Liver (tissue), 8 donors: ENCODE measurements at regions not wholly inside any gene's neighbourhood (a gene's known extent, or its start where the extent isn't known, plus 50 kb on each side); places are given as distances from the start of the nearest gene placed in this dataset.
A peak's percentile ranks its signal among the peaks of the same experiment; 100 is the strongest.

ENCODE experiments used
- DNase-seq: peaks from one replicate; pipeline ENCODE4 v3.0.0-alpha.2; 2017; ENCODE audit warnings: low spot score
- H3K27ac ChIP-seq, 2 donors: one replicate each; pipeline ENCODE4 v1.7.0; 2013; ENCODE audit warnings: inconsistent platforms in 2 of 2, low read length in 2 of 2, control low read depth in 1 of 2, low read depth in 1 of 2, mild to moderate bottlenecking in 1 of 2
- H3K27me3 ChIP-seq, 4 donors: one replicate each; pipeline versions ENCODE4 v1.6.1 to v1.7.0; 2013; ENCODE audit warnings: low read length in 3 of 4, inconsistent platforms in 1 of 4, mild to moderate bottlenecking in 1 of 4, moderate library complexity in 1 of 4; ENCODE audit not compliant: control insufficient read depth in 4 of 4, insufficient read depth in 4 of 4
- H3K36me3 ChIP-seq, 4 donors: one replicate each; pipeline versions ENCODE4 v1.6.1 to v1.7.0; 2013; ENCODE audit warnings: low read length in 3 of 4, mild to moderate bottlenecking in 3 of 4, low read depth in 1 of 4, moderate library complexity in 1 of 4; ENCODE audit not compliant: control insufficient read depth in 4 of 4, insufficient read depth in 3 of 4
- H3K4me1 ChIP-seq, 4 donors: one replicate each; pipeline versions ENCODE4 v1.6.1 to v1.7.0; 2013; ENCODE audit warnings: low read length in 3 of 4, mild to moderate bottlenecking in 3 of 4, moderate library complexity in 1 of 4; ENCODE audit not compliant: control insufficient read depth in 4 of 4, insufficient read depth in 4 of 4
- H3K4me3 ChIP-seq, 3 donors: one replicate each; pipeline versions ENCODE4 v1.6.1 to v1.7.0; 2013; ENCODE audit warnings: low read length in 3 of 3, control low read depth in 1 of 3, low read depth in 1 of 3, mild to moderate bottlenecking in 1 of 3
- H3K9ac ChIP-seq, 2 donors: one replicate each; pipeline ENCODE4 v1.7.0; 2013; ENCODE audit warnings: low read length in 2 of 2, mild to moderate bottlenecking in 2 of 2, moderate library complexity in 2 of 2, control low read depth in 1 of 2, low read depth in 1 of 2
- H3K9me3 ChIP-seq, 4 donors: one replicate each; pipeline versions ENCODE4 v1.6.1 to v1.7.0; 2013; ENCODE audit warnings: low read length in 3 of 4; ENCODE audit not compliant: control insufficient read depth in 4 of 4
- ATF3 ChIP-seq: IDR thresholded peaks from 2 replicates; pipeline ENCODE4 v1.6.1; 2016; ENCODE audit warnings: antibody characterized with exemption
- EGR1 ChIP-seq, 2 donors: IDR thresholded peaks; 2 replicates each; pipeline ENCODE4 v1.6.1; 2016 to 2018; ENCODE audit warnings: antibody characterized with exemption in 2 of 2, low read depth in 2 of 2
- FOXA1 ChIP-seq: IDR thresholded peaks from 2 replicates; pipeline ENCODE4 v1.6.1; 2016; ENCODE audit warnings: antibody characterized with exemption
- FOXA2 ChIP-seq: IDR thresholded peaks from 2 replicates; pipeline ENCODE4 v1.6.1; 2016; ENCODE audit warnings: antibody characterized with exemption
- GABPA ChIP-seq, 2 donors: IDR thresholded peaks in 1 of 2; conservative IDR thresholded peaks in 1 of 2; 2 replicates each; pipeline ENCODE4 v1.6.1; 2016; ENCODE audit warnings: antibody characterized with exemption in 2 of 2, mild to moderate bottlenecking in 1 of 2, moderate library complexity in 1 of 2
- HNF4A ChIP-seq, 2 donors: conservative IDR thresholded peaks; 2 replicates each; pipeline ENCODE4 v1.6.1; 2016; ENCODE audit warnings: antibody characterized with exemption in 2 of 2, mild to moderate bottlenecking in 2 of 2
- HNF4G ChIP-seq: IDR thresholded peaks from 2 replicates; pipeline ENCODE4 v1.6.1; 2016; ENCODE audit warnings: antibody characterized with exemption
- JUND ChIP-seq, 2 donors: IDR thresholded peaks; 2 replicates each; pipeline ENCODE4 v1.6.1; 2016; ENCODE audit warnings: antibody characterized with exemption in 2 of 2
- NR2F2 ChIP-seq: IDR thresholded peaks from 2 replicates; pipeline ENCODE4 v1.6.1; 2016; ENCODE audit warnings: antibody characterized with exemption
- RAD21 ChIP-seq, 2 donors: IDR thresholded peaks; 2 replicates each; pipeline ENCODE4 v1.6.1; 2016; ENCODE audit warnings: antibody characterized with exemption in 2 of 2, mild to moderate bottlenecking in 2 of 2
- REST ChIP-seq: IDR thresholded peaks from 2 replicates; pipeline ENCODE4 v1.6.1; 2016; ENCODE audit warnings: antibody characterized with exemption, mild to moderate bottlenecking
- RXRA ChIP-seq, 2 donors: IDR thresholded peaks; 2 replicates each; pipeline ENCODE4 v1.6.1; 2017 to 2018; ENCODE audit warnings: antibody characterized with exemption in 2 of 2, mild to moderate bottlenecking in 1 of 2
- SP1 ChIP-seq: IDR thresholded peaks from 2 replicates; pipeline ENCODE4 v1.6.1; 2018; ENCODE audit warnings: antibody characterized with exemption, mild to moderate bottlenecking
- TAF1 ChIP-seq: conservative IDR thresholded peaks from 2 replicates; pipeline ENCODE4 v1.6.1; 2016; ENCODE audit warnings: antibody characterized with exemption, mild to moderate bottlenecking
- YY1 ChIP-seq: IDR thresholded peaks from 2 replicates; pipeline ENCODE4 v1.6.1; 2016; ENCODE audit warnings: antibody characterized with exemption, mild to moderate bottlenecking
- ZBTB33 ChIP-seq: IDR thresholded peaks from 2 replicates; pipeline ENCODE4 v1.6.1; 2016; ENCODE audit warnings: antibody characterized with exemption
- WGBS: extraction: QIAGEN DNeasy Blood & Tissue Kit; methylation state at CpG from one replicate; pipeline ENCODE4 v1.1.7; 2013; 5-methylcytosine and 5-hydroxymethylcytosine counted together
- TF ChIP-seq, protein P1 (sequence below): fragments of 150-350 bp; IDR thresholded peaks from 2 replicates; pipeline ENCODE4 v1.5.1; 2017; ENCODE audit warnings: improper control_type of control experiment, low read depth, low read length; ENCODE audit not compliant: missing input control
- TF ChIP-seq, protein P2 (sequence below): IDR thresholded peaks from 2 replicates; pipeline ENCODE4 v1.6.1; 2016; ENCODE audit warnings: antibody characterized with exemption
- donor health status: healthy.
- donor health status: healthy.
- donor health status: healthy.
- donor health status: healthy.
- donor health status: healthy.

DNA sequence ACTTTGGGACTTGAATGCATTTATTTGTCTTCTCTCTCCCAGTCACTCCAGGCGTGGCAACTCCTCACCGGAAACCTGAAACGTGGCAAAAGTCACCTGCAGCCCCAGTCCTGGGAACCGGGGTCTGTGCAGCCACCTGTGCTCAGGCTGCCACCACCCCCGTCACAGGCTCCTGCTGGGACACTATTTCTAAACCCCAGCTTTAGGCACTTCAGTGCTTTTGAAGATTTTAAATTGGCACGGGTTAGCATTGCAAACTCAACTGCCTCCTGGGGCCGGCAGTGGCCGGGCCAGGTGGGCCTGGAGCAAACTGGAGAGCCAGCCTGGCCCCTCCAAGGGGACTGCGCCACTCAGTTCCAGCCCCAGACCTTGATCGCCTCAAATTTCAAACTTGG lies 146.7 kb upstream of the IQSEC1 start:
- no peak for DNase-seq
- no peaks in the 10 kb centered on the region for H3K27me3 ChIP-seq
- H3K9ac ChIP-seq, result no peak overlapping the region
- TF ChIP-seq HNF4G (no peak), TAF1 (no peak), GABPA (IDR thresholded peaks at IDR 0.05 in 1 of 2, conservative IDR thresholded peaks at IDR 0.05 in 1 of 2) (no peak), RXRA (IDR thresholded peaks at IDR 0.05) (no peak), ZBTB33 (no peak), SP1 (no peak), ATF3 (no peak), FOXA2 (no peak), REST (no peak), NR2F2 (no peak), FOXA1 (no peak), YY1 (no peak), RAD21 (IDR thresholded peaks at IDR 0.05) (no peak), EGR1 (IDR thresholded peaks at IDR 0.05; ENCODE audit: low read depth in 2 of 2) (no peak), JUND (IDR thresholded peaks at IDR 0.05) (no peak), HNF4A (conservative IDR thresholded peaks at IDR 0.05) (no peak)
- TF ChIP-seq, protein P1, sequence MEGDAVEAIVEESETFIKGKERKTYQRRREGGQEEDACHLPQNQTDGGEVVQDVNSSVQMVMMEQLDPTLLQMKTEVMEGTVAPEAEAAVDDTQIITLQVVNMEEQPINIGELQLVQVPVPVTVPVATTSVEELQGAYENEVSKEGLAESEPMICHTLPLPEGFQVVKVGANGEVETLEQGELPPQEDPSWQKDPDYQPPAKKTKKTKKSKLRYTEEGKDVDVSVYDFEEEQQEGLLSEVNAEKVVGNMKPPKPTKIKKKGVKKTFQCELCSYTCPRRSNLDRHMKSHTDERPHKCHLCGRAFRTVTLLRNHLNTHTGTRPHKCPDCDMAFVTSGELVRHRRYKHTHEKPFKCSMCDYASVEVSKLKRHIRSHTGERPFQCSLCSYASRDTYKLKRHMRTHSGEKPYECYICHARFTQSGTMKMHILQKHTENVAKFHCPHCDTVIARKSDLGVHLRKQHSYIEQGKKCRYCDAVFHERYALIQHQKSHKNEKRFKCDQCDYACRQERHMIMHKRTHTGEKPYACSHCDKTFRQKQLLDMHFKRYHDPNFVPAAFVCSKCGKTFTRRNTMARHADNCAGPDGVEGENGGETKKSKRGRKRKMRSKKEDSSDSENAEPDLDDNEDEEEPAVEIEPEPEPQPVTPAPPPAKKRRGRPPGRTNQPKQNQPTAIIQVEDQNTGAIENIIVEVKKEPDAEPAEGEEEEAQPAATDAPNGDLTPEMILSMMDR, result no peak
- TF ChIP-seq, protein P2, sequence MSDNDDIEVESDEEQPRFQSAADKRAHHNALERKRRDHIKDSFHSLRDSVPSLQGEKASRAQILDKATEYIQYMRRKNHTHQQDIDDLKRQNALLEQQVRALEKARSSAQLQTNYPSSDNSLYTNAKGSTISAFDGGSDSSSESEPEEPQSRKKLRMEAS, result no peak
- H3K4me1 ChIP-seq, result peaks cover 0 to 31% (median 21%) of the 10 kb centered on the region in 4 donors
- H3K4me3 ChIP-seq, result no peak overlapping the region
- peak overlapping the region; percentile 46 to 47 for H3K27ac ChIP-seq
- 83% methylated on average over 10 of the region's 10 CpGs for WGBS
- no peaks in the 10 kb centered on the region for H3K36me3 ChIP-seq
- H3K9me3 ChIP-seq, result no peaks in the 10 kb centered on the region
